Liver (tissue), 8 donors: ENCODE measurements at regions not wholly inside any gene's neighbourhood (a gene's known extent, or its start where the extent isn't known, plus 50 kb on each side); places are given as distances from the start of the nearest gene placed in this dataset.

Experiments
- DNase-seq: peaks from one replicate; pipeline ENCODE4 v3.0.0-alpha.2; 2017; ENCODE audit warnings: low spot score
- H3K27ac ChIP-seq, 2 donors: one replicate each; pipeline ENCODE4 v1.7.0; 2013; ENCODE audit warnings: inconsistent platforms in 2 of 2, low read length in 2 of 2, control low read depth in 1 of 2, low read depth in 1 of 2, mild to moderate bottlenecking in 1 of 2
- H3K27me3 ChIP-seq, 4 donors: one replicate each; pipeline versions ENCODE4 v1.6.1 to v1.7.0; 2013; ENCODE audit warnings: low read length in 3 of 4, inconsistent platforms in 1 of 4, mild to moderate bottlenecking in 1 of 4, moderate library complexity in 1 of 4; ENCODE audit not compliant: control insufficient read depth in 4 of 4, insufficient read depth in 4 of 4
- H3K36me3 ChIP-seq, 4 donors: one replicate each; pipeline versions ENCODE4 v1.6.1 to v1.7.0; 2013; ENCODE audit warnings: low read length in 3 of 4, mild to moderate bottlenecking in 3 of 4, low read depth in 1 of 4, moderate library complexity in 1 of 4; ENCODE audit not compliant: control insufficient read depth in 4 of 4, insufficient read depth in 3 of 4
- H3K4me1 ChIP-seq, 4 donors: one replicate each; pipeline versions ENCODE4 v1.6.1 to v1.7.0; 2013; ENCODE audit warnings: low read length in 3 of 4, mild to moderate bottlenecking in 3 of 4, moderate library complexity in 1 of 4; ENCODE audit not compliant: control insufficient read depth in 4 of 4, insufficient read depth in 4 of 4
- H3K4me3 ChIP-seq, 3 donors: one replicate each; pipeline versions ENCODE4 v1.6.1 to v1.7.0; 2013; ENCODE audit warnings: low read length in 3 of 3, control low read depth in 1 of 3, low read depth in 1 of 3, mild to moderate bottlenecking in 1 of 3
- H3K9ac ChIP-seq, 2 donors: one replicate each; pipeline ENCODE4 v1.7.0; 2013; ENCODE audit warnings: low read length in 2 of 2, mild to moderate bottlenecking in 2 of 2, moderate library complexity in 2 of 2, control low read depth in 1 of 2, low read depth in 1 of 2
- H3K9me3 ChIP-seq, 4 donors: one replicate each; pipeline versions ENCODE4 v1.6.1 to v1.7.0; 2013; ENCODE audit warnings: low read length in 3 of 4; ENCODE audit not compliant: control insufficient read depth in 4 of 4
- ATF3 ChIP-seq: IDR thresholded peaks from 2 replicates; pipeline ENCODE4 v1.6.1; 2016; ENCODE audit warnings: antibody characterized with exemption
- FOXA2 ChIP-seq: IDR thresholded peaks from 2 replicates; pipeline ENCODE4 v1.6.1; 2016; ENCODE audit warnings: antibody characterized with exemption
- GABPA ChIP-seq, 2 donors: IDR thresholded peaks in 1 of 2; conservative IDR thresholded peaks in 1 of 2; 2 replicates each; pipeline ENCODE4 v1.6.1; 2016; ENCODE audit warnings: antibody characterized with exemption in 2 of 2, mild to moderate bottlenecking in 1 of 2, moderate library complexity in 1 of 2
- HNF4G ChIP-seq: IDR thresholded peaks from 2 replicates; pipeline ENCODE4 v1.6.1; 2016; ENCODE audit warnings: antibody characterized with exemption
- JUND ChIP-seq, 2 donors: IDR thresholded peaks; 2 replicates each; pipeline ENCODE4 v1.6.1; 2016; ENCODE audit warnings: antibody characterized with exemption in 2 of 2
- NR2F2 ChIP-seq: IDR thresholded peaks from 2 replicates; pipeline ENCODE4 v1.6.1; 2016; ENCODE audit warnings: antibody characterized with exemption
- RAD21 ChIP-seq, 2 donors: IDR thresholded peaks; 2 replicates each; pipeline ENCODE4 v1.6.1; 2016; ENCODE audit warnings: antibody characterized with exemption in 2 of 2, mild to moderate bottlenecking in 2 of 2
- REST ChIP-seq: IDR thresholded peaks from 2 replicates; pipeline ENCODE4 v1.6.1; 2016; ENCODE audit warnings: antibody characterized with exemption, mild to moderate bottlenecking
- RXRA ChIP-seq, 2 donors: IDR thresholded peaks; 2 replicates each; pipeline ENCODE4 v1.6.1; 2017 to 2018; ENCODE audit warnings: antibody characterized with exemption in 2 of 2, mild to moderate bottlenecking in 1 of 2
- SP1 ChIP-seq: IDR thresholded peaks from 2 replicates; pipeline ENCODE4 v1.6.1; 2018; ENCODE audit warnings: antibody characterized with exemption, mild to moderate bottlenecking
- TAF1 ChIP-seq: conservative IDR thresholded peaks from 2 replicates; pipeline ENCODE4 v1.6.1; 2016; ENCODE audit warnings: antibody characterized with exemption, mild to moderate bottlenecking
- WGBS: extraction: QIAGEN DNeasy Blood & Tissue Kit; methylation state at CpG from one replicate; pipeline ENCODE4 v1.1.7; 2013; 5-methylcytosine and 5-hydroxymethylcytosine counted together
- TF ChIP-seq, protein P1 (sequence below): IDR thresholded peaks from 2 replicates; pipeline ENCODE4 v1.6.1; 2016; ENCODE audit warnings: antibody characterized with exemption
- TF ChIP-seq, protein P2 (sequence below): fragments of 150-350 bp; IDR thresholded peaks from 2 replicates; pipeline ENCODE4 v1.5.1; 2017; ENCODE audit warnings: improper control_type of control experiment, low read depth, low read length; ENCODE audit not compliant: missing input control
- donor health status: healthy.
- donor health status: healthy.
- donor health status: healthy.
- donor health status: healthy.
- donor health status: healthy.

DNA sequence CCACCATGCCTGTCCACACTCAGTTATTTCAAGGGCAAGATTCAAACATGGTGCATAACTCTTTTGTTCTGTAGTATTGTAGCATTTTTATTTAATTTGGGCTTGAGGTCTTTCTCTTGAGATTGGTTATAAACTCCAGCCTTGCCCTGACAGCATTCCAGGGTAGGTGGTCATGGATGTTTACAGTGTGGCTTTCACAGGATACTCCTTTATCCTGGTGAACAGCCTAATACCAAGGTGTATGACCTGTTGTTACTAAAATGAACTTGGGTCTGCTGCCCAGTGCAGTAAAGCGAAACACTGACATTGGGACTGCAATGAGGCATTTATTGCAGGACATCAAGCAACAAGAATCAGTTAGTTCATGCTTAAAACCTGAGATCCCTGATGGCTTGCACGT lies 434.8 kb downstream of the ANKRD50 start:
- H3K27ac ChIP-seq = no peak overlapping the region
- H3K36me3 ChIP-seq = no peaks in the 10 kb centered on the region
- H3K4me1 ChIP-seq = no peaks in the 10 kb centered on the region
- 67% methylated on average over 2 of the region's 2 CpGs for WGBS
- H3K9me3 ChIP-seq = no peaks in the 10 kb centered on the region
- peaks cover 0 to 3% (median 0%) of the 10 kb centered on the region in 4 donors for H3K27me3 ChIP-seq
- no peak overlapping the region for H3K4me3 ChIP-seq
- no peak for DNase-seq
- no peak overlapping the region for H3K9ac ChIP-seq
- no peak for TF ChIP-seq TAF1
- TF ChIP-seq FOXA2 = no peak
- no peak for TF ChIP-seq NR2F2
- no peak for TF ChIP-seq HNF4G

- H3K4me1 ChIP-seq = no peaks in the 10 kb centered on the region
- 74% methylated on average over 1 of the region's 1 CpG for WGBS
- no peak overlapping the region for H3K4me3 ChIP-seq
- H3K9me3 ChIP-seq = no peaks in the 10 kb centered on the region
- DNase-seq = no peak
- H3K9ac ChIP-seq = no peak overlapping the region
- TF ChIP-seq HNF4G (no peak), REST (no peak), RAD21 (IDR thresholded peaks at IDR 0.05) (no peak), ATF3 (no peak), SP1 (no peak), TAF1 (no peak), JUND (IDR thresholded peaks at IDR 0.05) (no peak), RXRA (IDR thresholded peaks at IDR 0.05) (no peak), FOXA2 (no peak)
- TF ChIP-seq, protein P1, sequence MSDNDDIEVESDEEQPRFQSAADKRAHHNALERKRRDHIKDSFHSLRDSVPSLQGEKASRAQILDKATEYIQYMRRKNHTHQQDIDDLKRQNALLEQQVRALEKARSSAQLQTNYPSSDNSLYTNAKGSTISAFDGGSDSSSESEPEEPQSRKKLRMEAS = no peak
- TF ChIP-seq, protein P2, sequence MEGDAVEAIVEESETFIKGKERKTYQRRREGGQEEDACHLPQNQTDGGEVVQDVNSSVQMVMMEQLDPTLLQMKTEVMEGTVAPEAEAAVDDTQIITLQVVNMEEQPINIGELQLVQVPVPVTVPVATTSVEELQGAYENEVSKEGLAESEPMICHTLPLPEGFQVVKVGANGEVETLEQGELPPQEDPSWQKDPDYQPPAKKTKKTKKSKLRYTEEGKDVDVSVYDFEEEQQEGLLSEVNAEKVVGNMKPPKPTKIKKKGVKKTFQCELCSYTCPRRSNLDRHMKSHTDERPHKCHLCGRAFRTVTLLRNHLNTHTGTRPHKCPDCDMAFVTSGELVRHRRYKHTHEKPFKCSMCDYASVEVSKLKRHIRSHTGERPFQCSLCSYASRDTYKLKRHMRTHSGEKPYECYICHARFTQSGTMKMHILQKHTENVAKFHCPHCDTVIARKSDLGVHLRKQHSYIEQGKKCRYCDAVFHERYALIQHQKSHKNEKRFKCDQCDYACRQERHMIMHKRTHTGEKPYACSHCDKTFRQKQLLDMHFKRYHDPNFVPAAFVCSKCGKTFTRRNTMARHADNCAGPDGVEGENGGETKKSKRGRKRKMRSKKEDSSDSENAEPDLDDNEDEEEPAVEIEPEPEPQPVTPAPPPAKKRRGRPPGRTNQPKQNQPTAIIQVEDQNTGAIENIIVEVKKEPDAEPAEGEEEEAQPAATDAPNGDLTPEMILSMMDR = no peak
- H3K27me3 ChIP-seq = peaks cover 0 to 3% (median 0%) of the 10 kb centered on the region in 4 donors
- H3K27ac ChIP-seq = no peak overlapping the region
- H3K36me3 ChIP-seq = no peaks in the 10 kb centered on the region
Observed at GRCh38 chr4:124278477-124278876, 434.1 kb downstream of the ANKRD50 start.

- no peaks in the 10 kb centered on the region for H3K4me1 ChIP-seq
- peaks cover 0 to 3% (median 0%) of the 10 kb centered on the region in 4 donors for H3K27me3 ChIP-seq
- H3K9ac ChIP-seq = no peak overlapping the region
- H3K9me3 ChIP-seq = no peaks in the 10 kb centered on the region
- H3K36me3 ChIP-seq = no peaks in the 10 kb centered on the region
- 42% methylated on average over 2 of the region's 2 CpGs for WGBS
- H3K4me3 ChIP-seq = no peak overlapping the region
- TF ChIP-seq GABPA (IDR thresholded peaks at IDR 0.05 in 1 of 2, conservative IDR thresholded peaks at IDR 0.05 in 1 of 2) (no peak), SP1 (no peak), NR2F2 (no peak), REST (no peak)
- DNase-seq = no peak
- H3K27ac ChIP-seq = no peak overlapping the region
Observed at GRCh38 chr4:124279741-124280140, 432.8 kb downstream of the ANKRD50 start.
